ENCODE measurements at regions not wholly inside any gene's neighbourhood (a gene's known extent, or its start where the extent isn't known, plus 50 kb on each side); places are given as distances from the start of the nearest gene placed in this dataset.

- no peak for DNase-seq (ENCODE audit: low read depth in 2 of 2)
Measured at GRCh38 chr13:74084375-74084935, 49.7 kb downstream of the KLF12 start.

- no peak for DNase-seq (ENCODE audit: low read depth in 2 of 2)
Measured at GRCh38 chr13:74082741-74083160, 51.5 kb downstream of the KLF12 start.

GRCh38 chr13:74080762-74081161 lies 53.4 kb downstream of the KLF12 start:
- DNase-seq (ENCODE audit: low read depth in 2 of 2) = no peak

- DNase-seq (ENCODE audit: low read depth in 2 of 2) = no peak
Measured at GRCh38 chr13:74077792-74078191, 56.4 kb downstream of the KLF12 start.

- no peak for DNase-seq (ENCODE audit: low read depth in 2 of 2)
Measured at GRCh38 chr13:74077375-74077774, 56.8 kb downstream of the KLF12 start.

GRCh38 chr13:74074723-74075122 lies 59.5 kb downstream of the KLF12 start:
- no peak for DNase-seq (ENCODE audit: low read depth in 2 of 2)

GRCh38 chr13:74073274-74073673 lies 60.9 kb downstream of the KLF12 start:
- DNase-seq (ENCODE audit: low read depth in 2 of 2) = no peak

- DNase-seq (ENCODE audit: low read depth in 2 of 2) = no peak
Measured at GRCh38 chr13:74070513-74070912, 63.7 kb downstream of the KLF12 start.

GRCh38 chr13:74070065-74070464 lies 64.1 kb downstream of the KLF12 start:
- DNase-seq (ENCODE audit: low read depth in 2 of 2) = no peak

- peak in 1 of 2 donors; percentile 6 for DNase-seq (ENCODE audit: low read depth in 2 of 2)
Measured at GRCh38 chr13:74068471-74068870, 65.7 kb downstream of the KLF12 start.

GRCh38 chr13:74067818-74068217 lies 66.4 kb downstream of the KLF12 start:
- DNase-seq (ENCODE audit: low read depth in 2 of 2) = no peak

GRCh38 chr13:74066937-74067336 lies 67.3 kb downstream of the KLF12 start:
- no peak for DNase-seq (ENCODE audit: low read depth in 2 of 2)

GRCh38 chr13:74064805-74065312 lies 69.3 kb downstream of the KLF12 start:
- DNase-seq (ENCODE audit: low read depth in 2 of 2) = no peak

GRCh38 chr13:74063533-74064100 lies 70.6 kb downstream of the KLF12 start:
- no peak for DNase-seq (ENCODE audit: low read depth in 2 of 2)

GRCh38 chr13:74062933-74063332 lies 71.3 kb downstream of the KLF12 start:
- peak in 1 of 2 donors; percentile 30 for DNase-seq (ENCODE audit: low read depth in 2 of 2)

GRCh38 chr13:74061926-74062595 lies 72.1 kb downstream of the KLF12 start:
- DNase-seq (ENCODE audit: low read depth in 2 of 2) = no peak

GRCh38 chr13:74056801-74057542 lies 77.2 kb downstream of the KLF12 start:
- no peak for DNase-seq (ENCODE audit: low read depth in 2 of 2)

GRCh38 chr13:74052402-74052928 lies 81.7 kb downstream of the KLF12 start:
- DNase-seq (ENCODE audit: low read depth in 2 of 2) = no peak

- DNase-seq (ENCODE audit: low read depth in 2 of 2) = no peak
Measured at GRCh38 chr13:74048756-74049155, 85.4 kb downstream of the KLF12 start.

GRCh38 chr13:74047931-74048600 lies 86.1 kb downstream of the KLF12 start:
- no peak for DNase-seq (ENCODE audit: low read depth in 2 of 2)

- no peak for DNase-seq (ENCODE audit: low read depth in 2 of 2)
Measured at GRCh38 chr13:74046431-74046830, 87.8 kb downstream of the KLF12 start.

- DNase-seq (ENCODE audit: low read depth in 2 of 2) = no peak
Measured at GRCh38 chr13:74045583-74045982, 88.6 kb downstream of the KLF12 start.

Measured in stimulated activated CD4-positive, alpha-beta T cell treated with anti-CD3 and anti-CD28 coated beads, Interleukin-15, amount 100 ng/mL, for 48 hours (primary cell).